ENCODE measurements at regions not wholly inside any gene's neighbourhood (a gene's known extent, or its start where the extent isn't known, plus 50 kb on each side); places are given as distances from the start of the nearest gene placed in this dataset.

DNA sequence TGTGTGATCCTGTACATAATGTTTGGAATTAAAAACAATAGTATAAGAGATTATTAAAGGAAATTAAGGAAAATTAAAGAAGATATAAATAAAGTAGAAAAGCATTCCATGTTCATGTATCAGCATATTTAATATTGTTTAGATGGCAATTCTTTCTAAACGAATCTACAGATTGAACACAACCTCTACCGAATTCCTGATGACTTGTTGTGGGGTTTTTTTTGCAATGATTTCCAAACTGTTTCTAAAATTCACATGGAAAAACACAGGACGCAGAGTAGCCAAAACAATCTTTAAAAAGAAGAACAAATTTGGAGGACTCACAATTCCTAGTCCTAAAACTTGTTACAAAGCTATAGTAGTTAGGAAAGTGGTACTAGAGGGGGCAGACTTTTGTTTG is 573.4 kb upstream of the IGFBP3 start:
- Histone ChIP-seq H3K9ac (no peak overlapping the region), H3K4me3 (IDR thresholded peaks at IDR 0.05; ENCODE audit: insufficient read depth, low read depth, low read length) (no peak overlapping the region), H3K79me2 (ENCODE audit: insufficient read depth, low read depth) (no peaks in the 10 kb centered on the region), H3K27ac (no peak overlapping the region), H2AFZ (ENCODE audit: low read depth) (no peak overlapping the region), H3K27me3 (ENCODE audit: insufficient read depth, low read depth) (no peaks in the 10 kb centered on the region), H3K36me3 (ENCODE audit: insufficient read depth) (no peaks in the 10 kb centered on the region), H3K4me1 (ENCODE audit: low read depth, poor library complexity, severe bottlenecking) (no peaks in the 10 kb centered on the region), H3K4me2 (no peak overlapping the region), H4K20me1 (ENCODE audit: insufficient read depth) (no peaks in the 10 kb centered on the region)
- TF ChIP-seq, protein P1, sequence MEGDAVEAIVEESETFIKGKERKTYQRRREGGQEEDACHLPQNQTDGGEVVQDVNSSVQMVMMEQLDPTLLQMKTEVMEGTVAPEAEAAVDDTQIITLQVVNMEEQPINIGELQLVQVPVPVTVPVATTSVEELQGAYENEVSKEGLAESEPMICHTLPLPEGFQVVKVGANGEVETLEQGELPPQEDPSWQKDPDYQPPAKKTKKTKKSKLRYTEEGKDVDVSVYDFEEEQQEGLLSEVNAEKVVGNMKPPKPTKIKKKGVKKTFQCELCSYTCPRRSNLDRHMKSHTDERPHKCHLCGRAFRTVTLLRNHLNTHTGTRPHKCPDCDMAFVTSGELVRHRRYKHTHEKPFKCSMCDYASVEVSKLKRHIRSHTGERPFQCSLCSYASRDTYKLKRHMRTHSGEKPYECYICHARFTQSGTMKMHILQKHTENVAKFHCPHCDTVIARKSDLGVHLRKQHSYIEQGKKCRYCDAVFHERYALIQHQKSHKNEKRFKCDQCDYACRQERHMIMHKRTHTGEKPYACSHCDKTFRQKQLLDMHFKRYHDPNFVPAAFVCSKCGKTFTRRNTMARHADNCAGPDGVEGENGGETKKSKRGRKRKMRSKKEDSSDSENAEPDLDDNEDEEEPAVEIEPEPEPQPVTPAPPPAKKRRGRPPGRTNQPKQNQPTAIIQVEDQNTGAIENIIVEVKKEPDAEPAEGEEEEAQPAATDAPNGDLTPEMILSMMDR (conservative IDR thresholded peaks at IDR 0.05; ENCODE audit: low read depth, low read length): no peak

DNA sequence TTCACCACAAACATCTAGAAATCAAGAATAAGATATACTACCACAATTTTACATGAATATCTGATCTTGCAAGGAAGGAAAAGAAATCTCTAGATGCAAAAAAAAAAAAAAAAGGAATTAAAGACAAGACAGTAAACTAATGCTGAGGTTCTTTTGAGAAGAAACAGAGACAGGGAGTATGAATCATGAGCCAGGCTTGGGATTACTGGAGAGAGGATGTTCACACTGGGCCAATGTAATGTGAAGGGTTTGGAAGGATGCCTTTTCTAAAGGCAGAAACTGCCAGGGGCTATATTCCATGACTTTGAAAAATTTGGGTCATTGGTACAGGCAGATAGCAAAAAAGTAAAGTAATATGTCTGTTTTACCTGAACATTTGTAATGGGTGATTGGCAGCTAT is 573.0 kb upstream of the IGFBP3 start:
- Histone ChIP-seq H3K27ac (no peak overlapping the region), H3K27me3 (ENCODE audit: insufficient read depth, low read depth) (no peaks in the 10 kb centered on the region), H2AFZ (ENCODE audit: low read depth) (no peak overlapping the region), H3K9ac (no peak overlapping the region), H3K4me3 (IDR thresholded peaks at IDR 0.05; ENCODE audit: insufficient read depth, low read depth, low read length) (no peak overlapping the region), H3K36me3 (ENCODE audit: insufficient read depth) (no peaks in the 10 kb centered on the region), H4K20me1 (ENCODE audit: insufficient read depth) (no peaks in the 10 kb centered on the region), H3K79me2 (ENCODE audit: insufficient read depth, low read depth) (no peaks in the 10 kb centered on the region), H3K4me2 (no peak overlapping the region), H3K4me1 (ENCODE audit: low read depth, poor library complexity, severe bottlenecking) (no peaks in the 10 kb centered on the region)
- TF ChIP-seq, protein P1 (conservative IDR thresholded peaks at IDR 0.05; ENCODE audit: low read depth, low read length): no peak

DNA sequence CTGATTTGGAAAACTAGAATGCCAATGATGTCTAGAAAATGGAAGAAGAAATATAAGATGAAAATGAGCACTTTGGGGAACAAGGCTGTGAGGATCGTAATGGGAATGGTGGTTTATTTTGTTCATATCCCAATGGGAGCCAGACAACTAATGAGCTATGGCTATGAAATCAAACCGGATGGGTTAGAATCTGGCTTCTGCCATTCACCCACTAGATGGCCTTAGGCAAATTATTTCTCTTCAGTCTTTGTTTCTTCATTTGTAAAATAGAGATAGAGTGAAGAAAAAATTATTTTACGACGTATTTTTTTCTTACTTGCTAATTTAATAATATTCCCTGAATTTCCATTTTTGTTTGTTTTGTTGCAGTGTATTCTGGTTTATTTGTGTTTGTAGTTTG is 572.1 kb upstream of the IGFBP3 start:
- TF ChIP-seq, protein P1 (conservative IDR thresholded peaks at IDR 0.05; ENCODE audit: low read depth, low read length): no peak
- H3K27ac ChIP-seq: no peak overlapping the region

DNA sequence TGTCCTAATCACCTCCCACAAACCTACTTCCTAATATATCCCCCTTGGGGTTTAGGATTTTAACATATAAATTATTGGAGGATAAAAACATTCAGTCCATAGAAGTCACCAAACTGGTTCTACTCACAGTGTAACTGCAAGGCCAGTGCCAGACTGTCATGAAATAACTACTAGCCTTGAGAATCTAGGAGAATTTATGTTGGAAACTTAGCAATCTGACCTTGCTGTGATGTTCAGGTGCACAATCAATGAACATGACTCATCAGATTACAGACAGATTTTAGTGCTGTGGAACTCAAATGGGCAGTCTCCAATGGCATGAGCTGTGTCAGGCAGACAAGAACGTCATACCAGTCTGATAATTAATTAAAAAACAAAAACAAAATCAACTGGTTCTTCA is 571.4 kb upstream of the IGFBP3 start:
- H3K4me3 ChIP-seq (IDR thresholded peaks at IDR 0.05; ENCODE audit: insufficient read depth, low read depth, low read length): no peak overlapping the region

More for the DNA sequence above, 572.1 kb upstream of the IGFBP3 start:
- no peaks in the 10 kb centered on the region for H3K36me3 ChIP-seq (ENCODE audit: insufficient read depth)
- no peaks in the 10 kb centered on the region for H3K4me1 ChIP-seq (ENCODE audit: low read depth, poor library complexity, severe bottlenecking)
- H3K4me3 ChIP-seq (IDR thresholded peaks at IDR 0.05; ENCODE audit: insufficient read depth, low read depth, low read length): no peak overlapping the region
- H3K9ac ChIP-seq: no peak overlapping the region
- no peaks in the 10 kb centered on the region for H3K79me2 ChIP-seq (ENCODE audit: insufficient read depth, low read depth)
- no peaks in the 10 kb centered on the region for H4K20me1 ChIP-seq (ENCODE audit: insufficient read depth)
- H2AFZ ChIP-seq (ENCODE audit: low read depth): no peak overlapping the region
- H3K4me2 ChIP-seq: no peak overlapping the region
- no peaks in the 10 kb centered on the region for H3K27me3 ChIP-seq (ENCODE audit: insufficient read depth, low read depth)

More for the DNA sequence above, 571.4 kb upstream of the IGFBP3 start:
- Histone ChIP-seq H3K4me2 (no peak overlapping the region), H3K27me3 (ENCODE audit: insufficient read depth, low read depth) (no peaks in the 10 kb centered on the region), H4K20me1 (ENCODE audit: insufficient read depth) (no peaks in the 10 kb centered on the region), H3K4me1 (ENCODE audit: low read depth, poor library complexity, severe bottlenecking) (no peaks in the 10 kb centered on the region), H3K79me2 (ENCODE audit: insufficient read depth, low read depth) (no peaks in the 10 kb centered on the region), H2AFZ (ENCODE audit: low read depth) (no peak overlapping the region), H3K27ac (no peak overlapping the region), H3K36me3 (ENCODE audit: insufficient read depth) (no peaks in the 10 kb centered on the region), H3K9ac (no peak overlapping the region)
- TF ChIP-seq, protein P1 (conservative IDR thresholded peaks at IDR 0.05; ENCODE audit: low read depth, low read length): no peak
